ENCODE measurements at regions not wholly inside any gene's neighbourhood (a gene's known extent, or its start where the extent isn't known, plus 50 kb on each side); places are given as distances from the start of the nearest gene placed in this dataset.
"Not testable (repeated sequence)": the region's sequence is repeated elsewhere in the genome, so short reads cannot be mapped to it uniquely, and the experiment has no call there.

DNA sequence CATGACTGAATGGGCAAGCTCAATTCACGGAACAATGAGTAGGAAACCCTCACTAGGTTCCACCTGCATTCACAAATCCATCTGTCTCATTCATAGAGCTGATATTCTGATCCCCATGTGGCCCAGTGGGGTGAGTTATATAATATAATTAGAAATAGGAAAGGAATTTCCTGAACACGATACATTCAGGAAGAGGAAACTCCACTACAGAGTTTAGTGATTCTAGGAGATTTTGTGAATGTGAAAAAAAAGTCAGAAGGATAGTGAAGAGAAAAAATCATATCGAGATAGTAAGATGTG lies 471.2 kb downstream of the GASK1B start:
- no peaks in the 10 kb centered on the region for H3K27me3 ChIP-seq (ENCODE audit: low read depth)
- no peak overlapping the region for H3K4me3 ChIP-seq
- H3K36me3 ChIP-seq = no peaks in the 10 kb centered on the region
- no peaks in the 10 kb centered on the region for H3K4me1 ChIP-seq
- H3K27ac ChIP-seq = no peak overlapping the region
- H3K9me3 ChIP-seq = no peaks in the 10 kb centered on the region
- no peak for ATAC-seq
- no peak for DNase-seq
- TF ChIP-seq, protein P1, sequence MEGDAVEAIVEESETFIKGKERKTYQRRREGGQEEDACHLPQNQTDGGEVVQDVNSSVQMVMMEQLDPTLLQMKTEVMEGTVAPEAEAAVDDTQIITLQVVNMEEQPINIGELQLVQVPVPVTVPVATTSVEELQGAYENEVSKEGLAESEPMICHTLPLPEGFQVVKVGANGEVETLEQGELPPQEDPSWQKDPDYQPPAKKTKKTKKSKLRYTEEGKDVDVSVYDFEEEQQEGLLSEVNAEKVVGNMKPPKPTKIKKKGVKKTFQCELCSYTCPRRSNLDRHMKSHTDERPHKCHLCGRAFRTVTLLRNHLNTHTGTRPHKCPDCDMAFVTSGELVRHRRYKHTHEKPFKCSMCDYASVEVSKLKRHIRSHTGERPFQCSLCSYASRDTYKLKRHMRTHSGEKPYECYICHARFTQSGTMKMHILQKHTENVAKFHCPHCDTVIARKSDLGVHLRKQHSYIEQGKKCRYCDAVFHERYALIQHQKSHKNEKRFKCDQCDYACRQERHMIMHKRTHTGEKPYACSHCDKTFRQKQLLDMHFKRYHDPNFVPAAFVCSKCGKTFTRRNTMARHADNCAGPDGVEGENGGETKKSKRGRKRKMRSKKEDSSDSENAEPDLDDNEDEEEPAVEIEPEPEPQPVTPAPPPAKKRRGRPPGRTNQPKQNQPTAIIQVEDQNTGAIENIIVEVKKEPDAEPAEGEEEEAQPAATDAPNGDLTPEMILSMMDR (IDR thresholded peaks at IDR 0.05) = no peak
- intact Hi-C loops (cut with DNase I) = no loop called here

DNA sequence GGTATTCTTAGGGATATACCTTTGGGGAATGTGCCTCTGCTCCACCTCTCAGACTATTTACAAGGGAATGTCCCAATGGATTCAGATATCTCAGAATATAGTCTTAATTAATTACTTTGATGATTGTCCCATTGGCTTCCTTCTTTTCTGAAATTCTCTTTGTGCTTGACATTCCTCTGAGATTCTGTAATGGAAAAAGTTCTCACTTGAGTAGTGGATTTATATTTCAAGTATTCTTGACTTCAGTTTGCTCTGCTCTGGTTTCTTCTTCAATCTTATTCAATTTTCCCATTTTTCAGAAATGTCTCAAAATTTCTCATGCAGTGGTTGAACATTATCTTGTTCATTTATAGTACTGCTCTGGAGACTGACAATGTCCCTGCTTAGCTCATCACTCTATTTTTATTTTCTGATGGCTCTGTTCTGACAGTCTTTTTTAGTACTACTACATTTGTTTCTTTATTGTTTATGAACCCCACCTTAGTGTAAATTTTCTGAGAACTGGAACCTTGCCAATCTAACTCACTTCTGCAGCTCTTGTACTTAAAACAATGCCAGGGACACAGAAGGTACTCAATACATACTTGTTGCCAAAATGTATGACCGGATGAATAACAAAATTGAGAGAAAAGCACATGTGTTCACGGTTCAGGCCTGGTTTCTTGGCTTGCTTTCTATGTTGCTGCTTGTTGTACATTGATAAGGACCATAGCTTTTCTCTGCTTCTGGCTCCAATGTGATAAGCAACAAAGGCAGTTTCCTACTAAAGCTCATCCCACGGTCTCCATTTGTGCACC lies 471.7 kb downstream of the GASK1B start:
- TF ChIP-seq, protein P1 (IDR thresholded peaks at IDR 0.05) = no peak
- ATAC-seq = no peak
- Histone ChIP-seq H3K27ac (no peak overlapping the region), H3K4me3 (no peak overlapping the region), H3K9me3 (no peaks in the 10 kb centered on the region), H3K4me1 (no peaks in the 10 kb centered on the region), H3K36me3 (no peaks in the 10 kb centered on the region), H3K27me3 (ENCODE audit: low read depth) (no peaks in the 10 kb centered on the region)
- intact Hi-C loops (cut with DNase I) = no loop called here
- DNase-seq = no peak

DNA sequence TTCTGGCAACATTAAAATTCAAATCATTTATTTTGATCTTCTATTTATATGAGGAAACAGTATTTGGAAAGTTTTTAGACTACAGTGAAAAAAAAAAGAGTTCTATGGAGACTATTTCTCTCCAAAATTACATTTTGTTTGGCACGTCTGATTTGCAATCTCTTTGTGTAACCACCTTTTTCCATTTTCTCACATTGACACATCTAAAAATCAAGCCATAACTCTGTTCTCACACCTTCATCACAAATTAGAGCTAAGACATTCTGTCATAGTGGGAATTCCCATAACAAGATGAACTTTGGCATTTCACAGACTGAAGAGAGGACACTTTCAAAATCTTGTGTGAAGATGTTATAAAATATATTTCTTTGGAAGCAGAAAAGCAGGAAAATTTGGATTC lies 468.9 kb downstream of the GRIA2 start:
- Histone ChIP-seq H3K27ac (no peak overlapping the region), H3K9me3 (no peaks in the 10 kb centered on the region), H3K4me3 (no peak overlapping the region), H3K27me3 (ENCODE audit: low read depth) (no peaks in the 10 kb centered on the region), H3K4me1 (no peaks in the 10 kb centered on the region), H3K36me3 (no peaks in the 10 kb centered on the region)
- ATAC-seq (no peak), DNase-seq (no peak)
- TF ChIP-seq, protein P1 (IDR thresholded peaks at IDR 0.05) = no peak
- intact Hi-C loops (cut with DNase I) = no loop called here

DNA sequence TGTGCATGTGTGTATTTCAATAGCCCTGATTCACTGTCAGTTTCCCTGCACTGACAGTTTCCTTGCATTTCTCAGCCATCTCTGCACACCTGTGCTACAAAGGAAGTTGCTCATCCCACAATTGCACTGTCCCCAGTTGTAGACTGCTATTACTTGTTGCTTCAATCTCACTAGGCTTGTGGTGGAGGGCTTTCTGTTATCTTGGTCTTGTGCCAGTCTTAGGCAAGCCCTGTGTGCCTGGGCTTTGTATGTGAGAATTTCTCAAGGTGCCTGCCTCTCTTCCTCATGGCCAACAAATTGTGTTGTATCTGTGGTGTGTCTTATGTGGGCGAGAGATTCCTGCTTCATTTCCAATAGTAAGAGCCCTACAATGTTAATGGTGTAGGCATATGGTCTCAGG lies 467.4 kb downstream of the GRIA2 start:
- ATAC-seq (no peak), DNase-seq (no peak)
- no peaks in the 10 kb centered on the region for H3K9me3 ChIP-seq
- intact Hi-C loops (cut with DNase I) = no loop called here
- H3K27me3 ChIP-seq (ENCODE audit: low read depth) = no peaks in the 10 kb centered on the region
- no peak overlapping the region for H3K27ac ChIP-seq
- H3K4me1 ChIP-seq = no peaks in the 10 kb centered on the region
- TF ChIP-seq, protein P1 (IDR thresholded peaks at IDR 0.05) = no peak
- no peaks in the 10 kb centered on the region for H3K36me3 ChIP-seq
- no peak overlapping the region for H3K4me3 ChIP-seq

DNA sequence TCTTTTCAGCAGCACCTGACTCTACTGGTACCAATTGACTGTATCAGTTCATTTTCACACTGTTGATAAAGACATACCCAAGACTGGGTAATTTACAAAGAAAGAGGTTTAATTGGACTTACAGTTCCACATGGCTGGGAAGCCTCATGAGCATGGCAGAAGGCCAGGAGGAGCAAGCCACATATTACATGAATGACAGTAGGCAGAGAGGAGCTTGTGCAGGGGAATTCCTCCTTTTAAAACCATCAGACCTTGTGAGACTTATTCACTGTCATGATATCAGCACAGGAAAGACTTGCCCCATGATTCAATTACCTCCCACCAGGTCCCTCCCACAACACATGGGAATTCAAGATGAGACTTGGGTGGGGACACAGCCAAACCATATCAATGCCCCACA lies 458.8 kb downstream of the GRIA2 start:
- DNase-seq; H3K4me3 ChIP-seq; ATAC-seq; H3K27ac ChIP-seq; H3K4me1 ChIP-seq; intact Hi-C loops (cut with DNase I); H3K27me3 ChIP-seq (ENCODE audit: low read depth); H3K36me3 ChIP-seq; H3K9me3 ChIP-seq: not testable (repeated sequence)

DNA sequence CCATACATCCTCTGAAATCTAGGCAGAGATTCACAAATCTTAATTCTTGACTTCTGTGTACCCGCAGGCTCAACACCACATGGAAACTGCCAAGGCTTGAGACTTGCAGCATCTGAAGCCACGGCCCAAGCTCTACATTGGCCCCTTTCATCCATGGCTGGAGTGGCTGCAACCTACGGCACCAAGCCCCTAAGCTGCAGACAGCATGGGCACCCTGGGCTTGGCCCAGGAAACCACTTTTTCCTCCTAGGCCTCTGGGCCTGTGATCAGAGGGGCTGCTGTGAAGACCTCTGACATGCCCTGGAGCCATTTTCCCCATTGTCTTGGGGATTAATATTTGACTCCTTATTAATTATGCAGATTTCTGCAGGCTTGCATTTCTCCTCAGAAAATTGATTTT lies 457.9 kb downstream of the GRIA2 start:
- no peak overlapping the region for H3K27ac ChIP-seq
- no peaks in the 10 kb centered on the region for H3K36me3 ChIP-seq
- ATAC-seq (no peak), DNase-seq (no peak)
- no peaks in the 10 kb centered on the region for H3K4me1 ChIP-seq
- TF ChIP-seq, protein P1 (IDR thresholded peaks at IDR 0.05) = no peak
- intact Hi-C loops (cut with DNase I) = no loop called here
- H3K27me3 ChIP-seq (ENCODE audit: low read depth) = no peaks in the 10 kb centered on the region
- no peak overlapping the region for H3K4me3 ChIP-seq
- no peaks in the 10 kb centered on the region for H3K9me3 ChIP-seq
